HUES6 (cell line): ENCODE measurements at regions not wholly inside any gene's neighbourhood (a gene's known extent, or its start where the extent isn't known, plus 50 kb on each side); places are given as distances from the start of the nearest gene placed in this dataset.

Source experiments
- H3K27ac ChIP-seq: 2 replicates; pipeline ENCODE4 v1.7.0; 2013; ENCODE audit warnings: low read depth, mild to moderate bottlenecking, low read length, inconsistent platforms
- H3K27me3 ChIP-seq: 2 replicates; pipeline ENCODE4 v1.6.1; 2013; ENCODE audit warnings: low read length; ENCODE audit not compliant: control insufficient read depth, insufficient read depth
- H3K36me3 ChIP-seq: 2 replicates; pipeline ENCODE4 v1.6.1; 2013; ENCODE audit warnings: low read length; ENCODE audit not compliant: control insufficient read depth, insufficient read depth
- H3K4me1 ChIP-seq: 2 replicates; pipeline ENCODE4 v1.6.1; 2013; ENCODE audit warnings: low read length; ENCODE audit not compliant: control insufficient read depth, insufficient read depth
- H3K4me3 ChIP-seq: 2 replicates; pipeline ENCODE4 v1.5.1; 2013; ENCODE audit warnings: low read depth, low read length
- H3K9ac ChIP-seq: one replicate; pipeline ENCODE4 v1.6.1; 2013; ENCODE audit warnings: mild to moderate bottlenecking, low read length
- H3K9me3 ChIP-seq: 2 replicates; pipeline ENCODE4 v1.6.1; 2013; ENCODE audit warnings: low read depth, low read length; ENCODE audit not compliant: control insufficient read depth, insufficient read depth

DNA sequence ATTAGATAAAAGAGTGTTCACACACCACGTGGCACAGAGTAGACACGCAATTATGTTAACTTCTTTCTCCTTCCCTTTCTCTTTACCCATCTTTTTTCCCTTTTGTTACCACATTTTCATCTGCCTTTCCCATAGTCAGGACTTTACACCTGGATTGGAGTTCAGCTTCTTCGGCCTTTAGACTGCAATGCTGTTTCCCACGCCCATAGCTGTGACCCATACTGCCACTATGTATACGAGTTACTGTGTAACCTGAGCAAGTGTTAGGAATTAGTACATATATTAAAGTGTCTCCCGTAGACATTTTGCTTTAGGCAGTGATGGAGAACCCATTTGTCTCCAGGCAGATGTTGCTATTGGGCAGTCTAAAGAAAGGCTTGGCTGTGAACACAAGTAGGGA, 143.6 kb upstream of the SLC28A3 start:
- H3K27me3 ChIP-seq: no peaks in the 10 kb centered on the region
- H3K27ac ChIP-seq: no peak overlapping the region

DNA sequence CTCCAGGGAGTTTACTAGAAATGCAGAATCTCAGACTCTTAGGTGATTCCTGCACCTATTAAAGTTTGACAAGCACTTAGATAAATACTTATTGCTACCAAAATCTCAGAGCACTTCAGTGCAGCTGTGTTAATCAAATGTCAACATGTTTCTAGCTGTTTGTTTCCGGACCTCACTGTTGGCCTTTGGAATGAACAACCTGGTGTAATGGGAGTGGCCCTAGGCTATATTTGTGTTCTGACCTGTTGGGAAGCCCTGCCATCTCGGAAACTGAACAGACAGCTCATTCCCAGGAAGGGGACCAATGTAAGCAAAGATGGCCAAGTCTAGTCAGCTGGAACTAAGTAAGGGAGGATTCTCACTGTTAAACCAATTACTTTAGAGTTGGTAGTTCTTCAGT, 145.0 kb upstream of the SLC28A3 start:
- Histone ChIP-seq H3K9me3 (no peaks in the 10 kb centered on the region), H3K9ac (no peak overlapping the region), H3K36me3 (no peaks in the 10 kb centered on the region), H3K4me3 (no peak overlapping the region), H3K27ac (no peak overlapping the region), H3K27me3 (no peaks in the 10 kb centered on the region), H3K4me1 (no peaks in the 10 kb centered on the region)

More for the DNA sequence above, 143.6 kb upstream of the SLC28A3 start:
- H3K36me3 ChIP-seq: no peaks in the 10 kb centered on the region
- H3K4me1 ChIP-seq: no peaks in the 10 kb centered on the region
- H3K9me3 ChIP-seq: no peaks in the 10 kb centered on the region
- H3K4me3 ChIP-seq: no peak overlapping the region
- no peak overlapping the region for H3K9ac ChIP-seq

- no peak overlapping the region for H3K27ac ChIP-seq
- H3K4me3 ChIP-seq: no peak overlapping the region
- H3K36me3 ChIP-seq: no peaks in the 10 kb centered on the region
- no peaks in the 10 kb centered on the region for H3K27me3 ChIP-seq
- H3K9ac ChIP-seq: no peak overlapping the region
- no peaks in the 10 kb centered on the region for H3K9me3 ChIP-seq
- H3K4me1 ChIP-seq: no peaks in the 10 kb centered on the region
Observed at GRCh38 chr9:84486663-84487062, 146.1 kb upstream of the SLC28A3 start.

DNA sequence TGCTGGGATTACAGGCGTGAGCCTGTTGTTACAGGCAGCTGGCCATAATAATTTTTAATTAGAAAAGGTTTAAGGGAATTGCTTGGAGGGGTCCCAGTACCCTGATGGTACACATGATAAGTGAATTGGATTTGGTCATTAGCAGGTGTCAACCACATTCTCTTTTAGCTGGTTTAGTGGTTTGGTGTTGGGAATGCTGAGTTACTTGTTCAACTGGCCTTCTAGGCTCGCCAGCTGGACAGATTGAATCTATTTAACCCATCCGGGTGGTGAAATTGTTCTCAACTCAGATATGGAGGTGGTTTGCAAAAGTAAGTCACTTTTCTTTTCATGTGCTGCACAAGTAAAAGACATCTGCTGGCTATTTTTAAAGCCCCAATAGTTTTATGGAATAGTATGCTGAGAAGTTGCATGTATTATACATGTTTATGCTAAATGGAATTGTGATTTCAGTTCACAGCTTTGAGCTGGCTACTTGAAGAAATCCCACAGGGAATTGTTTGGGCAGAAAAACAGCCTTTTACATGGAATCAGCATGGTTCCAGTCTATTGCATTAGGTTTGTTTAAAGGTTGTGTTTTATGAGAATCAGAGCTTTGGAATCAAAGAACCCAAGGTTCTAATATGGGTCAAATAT, 149.8 kb upstream of the SLC28A3 start:
- no peak overlapping the region for H3K4me3 ChIP-seq
- no peaks in the 10 kb centered on the region for H3K9me3 ChIP-seq
- no peak overlapping the region for H3K9ac ChIP-seq
- no peaks in the 10 kb centered on the region for H3K36me3 ChIP-seq
- H3K4me1 ChIP-seq: peaks cover 5% of the 10 kb centered on the region; the same call in 1 of the 2 replicates
- no peak overlapping the region for H3K27ac ChIP-seq
- no peaks in the 10 kb centered on the region for H3K27me3 ChIP-seq

GRCh38 chr9:84490842-84491325, 150.3 kb upstream of the SLC28A3 start:
- H3K36me3 ChIP-seq: no peaks in the 10 kb centered on the region
- no peaks in the 10 kb centered on the region for H3K9me3 ChIP-seq

GRCh38 chr9:84492366-84493159, 152.0 kb upstream of the SLC28A3 start:
- no peak overlapping the region for H3K4me3 ChIP-seq
- H3K27me3 ChIP-seq: no peaks in the 10 kb centered on the region
- peaks cover 5% of the 10 kb centered on the region; the same call in 1 of the 2 replicates for H3K4me1 ChIP-seq
- no peak overlapping the region for H3K9ac ChIP-seq
- no peaks in the 10 kb centered on the region for H3K36me3 ChIP-seq
- no peak overlapping the region for H3K27ac ChIP-seq
- H3K9me3 ChIP-seq: no peaks in the 10 kb centered on the region

More at GRCh38 chr9:84490842-84491325, 150.3 kb upstream of the SLC28A3 start:
- Histone ChIP-seq H3K9ac (no peak overlapping the region), H3K27ac (no peak overlapping the region), H3K4me1 (peaks cover 5% of the 10 kb centered on the region; the same call in 1 of the 2 replicates), H3K27me3 (no peaks in the 10 kb centered on the region), H3K4me3 (no peak overlapping the region)

DNA sequence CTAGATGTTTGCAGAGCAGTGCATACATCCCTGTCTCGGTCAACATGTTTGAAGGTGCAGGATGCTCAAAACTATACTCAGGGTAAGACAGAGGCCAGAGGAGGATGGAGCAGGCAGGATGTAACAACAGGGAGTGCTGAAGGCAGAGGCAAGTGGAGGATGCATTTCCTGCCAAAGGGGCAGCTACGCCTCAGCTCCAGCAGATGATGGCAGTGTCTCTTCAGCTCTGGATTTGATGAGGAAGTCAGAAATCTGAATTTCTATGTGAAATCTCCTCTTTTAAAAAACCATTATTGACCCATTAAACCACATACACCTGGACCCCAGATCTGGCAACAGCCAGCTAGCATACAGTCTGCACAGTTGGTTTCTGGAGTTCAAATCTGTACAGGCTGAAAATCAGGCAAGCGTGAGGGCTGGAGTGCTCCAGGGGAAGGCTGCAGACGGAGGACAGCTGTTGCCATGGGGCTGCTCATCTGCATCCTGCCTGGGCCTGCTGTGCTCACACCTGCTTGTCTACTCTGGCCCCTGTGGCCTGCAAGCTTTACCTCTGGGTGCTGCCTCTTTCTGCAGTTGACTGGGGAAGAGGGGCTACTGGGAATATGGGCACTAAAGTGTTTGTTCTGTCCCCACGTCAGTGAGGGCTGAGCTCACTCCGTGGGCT, 152.9 kb upstream of the SLC28A3 start:
- peaks cover 5% of the 10 kb centered on the region; the same call in 1 of the 2 replicates for H3K4me1 ChIP-seq
- H3K9ac ChIP-seq: no peak overlapping the region
- no peak overlapping the region for H3K27ac ChIP-seq
- no peaks in the 10 kb centered on the region for H3K27me3 ChIP-seq
- H3K4me3 ChIP-seq: no peak overlapping the region
- H3K36me3 ChIP-seq: no peaks in the 10 kb centered on the region
- H3K9me3 ChIP-seq: no peaks in the 10 kb centered on the region

GRCh38 chr9:84499969-84500582, 159.5 kb upstream of the SLC28A3 start:
- H3K27me3 ChIP-seq: no peaks in the 10 kb centered on the region
- H3K9me3 ChIP-seq: no peaks in the 10 kb centered on the region; the same call in 1 of the 2 replicates
- no peaks in the 10 kb centered on the region for H3K4me1 ChIP-seq
- no peak overlapping the region for H3K27ac ChIP-seq
- no peaks in the 10 kb centered on the region for H3K36me3 ChIP-seq
- H3K4me3 ChIP-seq: no peak overlapping the region
- no peak overlapping the region for H3K9ac ChIP-seq

- H3K9ac ChIP-seq: no peak overlapping the region
- no peak overlapping the region for H3K27ac ChIP-seq
- H3K9me3 ChIP-seq: peaks cover under 1% of the 10 kb centered on the region; the same call in 1 of the 2 replicates
- no peaks in the 10 kb centered on the region for H3K4me1 ChIP-seq
- no peaks in the 10 kb centered on the region for H3K36me3 ChIP-seq
- no peak overlapping the region for H3K4me3 ChIP-seq
- no peaks in the 10 kb centered on the region for H3K27me3 ChIP-seq
Observed at GRCh38 chr9:84500826-84501225, 160.3 kb upstream of the SLC28A3 start.

DNA sequence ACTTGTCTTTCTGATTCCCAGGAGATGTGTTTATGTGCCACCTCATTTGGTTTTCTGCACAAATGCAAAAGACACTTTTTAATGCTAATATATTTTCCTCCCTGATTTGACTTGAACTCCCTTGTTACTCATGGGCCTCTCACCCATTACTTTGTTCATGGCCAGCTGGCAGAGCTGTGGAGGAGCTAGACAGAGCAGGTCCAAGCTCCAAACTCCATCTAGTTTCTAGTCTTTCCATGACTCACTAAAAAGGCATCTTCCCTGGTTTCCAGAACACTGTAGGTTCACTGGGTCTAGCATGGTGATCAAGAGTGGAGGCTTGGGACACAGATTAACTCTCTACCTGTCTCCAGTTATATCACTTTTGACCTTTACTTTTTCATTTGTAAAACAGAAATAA, 161.0 kb upstream of the SLC28A3 start:
- H3K9me3 ChIP-seq: peaks cover 8% of the 10 kb centered on the region
- no peaks in the 10 kb centered on the region for H3K27me3 ChIP-seq
- no peaks in the 10 kb centered on the region for H3K36me3 ChIP-seq
- no peaks in the 10 kb centered on the region for H3K4me1 ChIP-seq
- H3K4me3 ChIP-seq: no peak overlapping the region
- H3K27ac ChIP-seq: no peak overlapping the region
- no peak overlapping the region for H3K9ac ChIP-seq
